ENCODE measurements at regions not wholly inside any gene's neighbourhood (a gene's known extent, or its start where the extent isn't known, plus 50 kb on each side); places are given as distances from the start of the nearest gene placed in this dataset.
"Not testable (repeated sequence)": the region's sequence is repeated elsewhere in the genome, so short reads cannot be mapped to it uniquely, and the experiment has no call there.

GRCh38 chr15:92843814-92844213 is 56.3 kb upstream of the CHD2 start:
- intact Hi-C loops (cut with DNase I): no loop called here
- ATAC-seq: no peak
- no peak for DNase-seq

GRCh38 chr15:92845126-92845508 is 55.0 kb upstream of the CHD2 start:
- ATAC-seq (peak; percentile 41 to 50), DNase-seq (no peak)
- intact Hi-C loops (cut with DNase I): no loop called here

GRCh38 chr15:92846741-92847140 is 53.4 kb upstream of the CHD2 start:
- intact Hi-C loops (cut with DNase I): no loop called here
- DNase-seq (no peak), ATAC-seq (no peak)

- no peak for ATAC-seq
- DNase-seq: no peak
Measured at GRCh38 chr15:92847841-92848240, 52.3 kb upstream of the CHD2 start.

GRCh38 chr15:92848464-92848851 is 51.7 kb upstream of the CHD2 start:
- intact Hi-C loops (cut with DNase I): no loop called here
- DNase-seq: no peak
- no peak for ATAC-seq

More at GRCh38 chr15:92847841-92848240, 52.3 kb upstream of the CHD2 start:
- intact Hi-C loops (cut with DNase I): no loop called here

GRCh38 chr15:92848852-92849598 is 51.1 kb upstream of the CHD2 start:
- DNase-seq (no peak), ATAC-seq (peak; percentile 38 to 55)
- intact Hi-C loops (cut with DNase I): no loop called here

GRCh38 chr15:92850218-92850617 is 49.9 kb upstream of the CHD2 start:
- DNase-seq; intact Hi-C loops (cut with DNase I); ATAC-seq: not testable (repeated sequence)
